ENCODE measurements at regions not wholly inside any gene's neighbourhood (a gene's known extent, or its start where the extent isn't known, plus 50 kb on each side); places are given as distances from the start of the nearest gene placed in this dataset.
"Not testable (repeated sequence)": the region's sequence is repeated elsewhere in the genome, so short reads cannot be mapped to it uniquely, and the experiment has no call there.

- intact Hi-C loops (cut with micrococcal nuclease), result no loop called here
These were observed 80.4 kb downstream of the PMAIP1 start for GRCh38 chr18:59980188-59980637.

DNA sequence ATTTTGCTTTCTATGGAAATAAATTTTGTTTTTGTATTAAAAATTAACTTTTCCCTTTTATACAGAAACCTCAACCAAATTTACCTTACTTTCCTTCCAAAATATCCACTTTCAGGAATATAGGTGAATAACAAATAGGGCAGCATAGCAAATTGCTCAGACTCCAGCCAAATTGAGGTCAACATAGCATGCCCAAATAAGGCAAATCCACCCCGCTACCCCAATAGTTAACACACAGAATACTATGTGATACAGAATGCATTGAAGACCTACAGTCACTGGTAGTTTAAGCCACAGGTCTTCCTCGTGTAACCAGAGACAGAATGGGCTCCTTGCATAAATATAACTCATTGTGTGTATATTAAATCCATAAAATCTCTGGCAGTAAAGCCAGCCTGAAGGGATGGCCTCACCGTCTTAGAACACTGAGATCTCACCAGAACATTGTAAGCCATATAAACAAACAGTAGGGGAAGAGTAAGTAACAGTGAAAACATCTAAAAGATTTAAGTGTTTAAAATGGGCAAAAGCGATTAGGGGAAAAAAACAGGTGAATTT lies 72.2 kb downstream of the PMAIP1 start:
- intact Hi-C loops (cut with micrococcal nuclease), result no loop called here

DNA sequence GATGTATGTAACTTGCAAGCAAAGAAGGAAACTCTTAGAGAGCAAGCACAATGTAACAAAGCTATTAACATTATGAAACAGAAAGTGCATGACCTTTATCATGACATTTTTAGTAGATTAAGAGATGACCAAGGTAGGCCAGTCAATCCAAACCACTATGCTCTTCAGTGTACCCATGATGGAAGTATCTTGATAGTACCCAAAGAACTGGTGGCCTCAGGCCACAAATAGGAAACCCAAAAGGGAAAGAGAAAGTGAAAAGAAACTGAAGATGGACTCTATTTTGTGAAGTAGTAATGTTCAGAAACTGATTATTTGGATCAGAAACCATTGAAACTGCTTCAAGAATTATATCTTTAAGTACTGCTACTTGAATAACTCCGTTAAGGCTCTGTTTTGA lies 71.3 kb downstream of the PMAIP1 start:
- intact Hi-C loops (cut with micrococcal nuclease), result not testable (repeated sequence)

- intact Hi-C loops (cut with micrococcal nuclease), result loop anchor here (5.0 kb wide), 1 partner anchor 132 kb away; no protein-coding TSS in a partner anchor
These were observed 69.8 kb downstream of the PMAIP1 start for GRCh38 chr18:59969477-59970028.

- intact Hi-C loops (cut with micrococcal nuclease), result loop anchor here (5.0 kb wide), 1 partner anchor 131 kb away; no protein-coding TSS in a partner anchor
These were observed 68.8 kb downstream of the PMAIP1 start for GRCh38 chr18:59968583-59968982.

DNA sequence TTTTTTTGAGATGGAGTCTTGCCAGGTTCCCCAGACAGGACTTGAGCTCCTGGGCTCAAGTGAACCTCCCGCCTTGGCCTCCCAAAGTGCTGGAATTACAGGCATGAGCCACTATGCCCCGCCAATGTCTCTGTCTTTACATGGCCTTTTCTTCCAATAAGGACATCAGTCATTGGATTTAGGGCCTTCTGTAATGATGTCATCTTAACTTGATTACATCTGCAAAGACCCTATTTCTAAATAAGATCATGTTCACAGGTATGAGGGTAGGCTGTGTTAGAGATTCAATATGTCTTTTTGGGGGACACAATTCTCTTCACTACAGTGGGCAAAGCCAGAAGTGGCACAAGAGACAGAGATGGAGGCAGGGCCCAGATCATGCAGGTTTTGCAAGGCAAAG lies 68.1 kb downstream of the PMAIP1 start:
- intact Hi-C loops (cut with micrococcal nuclease), result loop anchor here (5.0 kb wide), 1 partner anchor 131 kb away; no protein-coding TSS in a partner anchor

DNA sequence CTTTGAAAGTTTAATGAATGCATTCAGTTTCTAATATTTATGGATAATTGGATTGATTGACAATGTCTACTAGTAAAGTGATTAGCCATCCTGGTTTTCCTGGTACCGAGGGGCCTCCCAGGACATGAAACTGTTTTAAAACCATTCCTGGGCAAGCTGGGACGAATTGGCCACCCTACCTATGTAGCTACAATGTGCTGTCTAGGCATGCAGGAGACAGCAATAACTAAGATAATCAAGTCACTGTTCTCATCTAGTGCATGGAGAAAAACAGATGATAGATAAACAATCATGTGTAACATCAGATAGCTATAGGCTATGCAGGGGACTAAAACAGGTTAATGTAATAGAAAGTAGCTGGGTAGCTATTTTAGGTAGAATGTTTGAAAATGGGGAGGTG lies 67.1 kb downstream of the PMAIP1 start:
- intact Hi-C loops (cut with micrococcal nuclease), result loop anchor here (5.0 kb wide), 1 partner anchor 130 kb away; no protein-coding TSS in a partner anchor

DNA sequence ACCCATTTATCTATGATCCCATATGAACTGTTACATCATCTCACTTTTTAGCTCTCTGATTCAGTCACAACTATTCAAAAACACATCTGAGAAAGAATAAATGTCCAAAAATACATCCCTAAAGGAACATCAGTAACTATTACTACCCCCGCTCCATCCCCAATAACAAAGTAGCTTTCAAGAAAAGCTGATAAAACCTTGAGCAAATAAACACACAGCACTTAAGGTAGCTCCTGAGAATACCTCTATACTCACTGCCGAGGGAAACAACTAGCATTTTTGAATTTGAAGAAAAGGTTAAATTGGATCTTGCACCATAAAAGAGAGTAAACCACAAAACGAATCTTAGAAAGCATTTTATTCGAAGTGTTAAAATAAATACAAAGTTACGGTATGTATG lies 63.4 kb downstream of the PMAIP1 start:
- intact Hi-C loops (cut with micrococcal nuclease), result no loop called here

GRCh38 chr18:59961070-59961469 lies 61.3 kb downstream of the PMAIP1 start:
- intact Hi-C loops (cut with micrococcal nuclease), result no loop called here

- intact Hi-C loops (cut with micrococcal nuclease), result no loop called here
These were observed 60.5 kb downstream of the PMAIP1 start for GRCh38 chr18:59960272-59960671.

DNA sequence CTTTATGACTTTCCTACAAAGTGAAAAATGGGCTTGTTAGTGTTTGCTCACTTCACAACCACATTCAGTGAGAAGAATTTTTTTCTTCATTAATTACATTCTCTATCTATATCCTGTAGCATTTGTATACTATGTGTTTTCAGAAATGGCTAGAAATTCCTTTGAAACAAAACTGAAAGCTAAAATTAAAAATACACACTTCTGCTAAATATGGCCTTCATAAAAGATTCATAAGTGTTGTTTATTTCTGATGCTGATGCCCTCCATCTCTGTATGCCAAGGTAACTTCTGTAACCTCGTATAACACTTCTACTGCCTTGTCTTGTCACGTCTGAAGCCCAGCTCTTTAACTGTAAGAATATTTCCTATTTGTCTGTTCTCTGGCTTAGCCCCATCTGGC lies 59.8 kb downstream of the PMAIP1 start:
- intact Hi-C loops (cut with micrococcal nuclease), result no loop called here

- intact Hi-C loops (cut with micrococcal nuclease), result no loop called here
These were observed 59.3 kb downstream of the PMAIP1 start for GRCh38 chr18:59959073-59959472.

- intact Hi-C loops (cut with micrococcal nuclease), result no loop called here
These were observed 58.2 kb downstream of the PMAIP1 start for GRCh38 chr18:59957957-59958356.

DNA sequence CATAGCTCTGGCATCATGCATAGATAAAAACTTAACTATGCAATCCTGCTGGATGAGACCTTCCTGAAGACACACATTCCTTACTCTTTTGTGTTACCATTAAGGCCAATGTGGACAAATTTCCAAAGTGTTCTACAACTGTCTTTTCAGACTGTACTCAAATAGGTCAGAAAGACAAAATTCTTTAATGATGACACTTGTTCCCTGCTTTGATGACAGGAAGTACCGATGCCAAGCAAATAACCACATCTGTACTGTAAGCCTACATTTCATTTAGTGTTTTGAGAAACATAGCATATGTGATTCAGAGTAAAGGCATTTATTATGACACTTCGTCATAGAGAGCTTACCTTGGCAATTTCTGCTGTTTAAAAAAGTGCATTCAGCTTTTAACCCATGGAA lies 55.0 kb downstream of the PMAIP1 start:
- intact Hi-C loops (cut with micrococcal nuclease), result loop anchor here (5.0 kb wide), 1 partner anchor 47 kb away; no protein-coding TSS in a partner anchor

DNA sequence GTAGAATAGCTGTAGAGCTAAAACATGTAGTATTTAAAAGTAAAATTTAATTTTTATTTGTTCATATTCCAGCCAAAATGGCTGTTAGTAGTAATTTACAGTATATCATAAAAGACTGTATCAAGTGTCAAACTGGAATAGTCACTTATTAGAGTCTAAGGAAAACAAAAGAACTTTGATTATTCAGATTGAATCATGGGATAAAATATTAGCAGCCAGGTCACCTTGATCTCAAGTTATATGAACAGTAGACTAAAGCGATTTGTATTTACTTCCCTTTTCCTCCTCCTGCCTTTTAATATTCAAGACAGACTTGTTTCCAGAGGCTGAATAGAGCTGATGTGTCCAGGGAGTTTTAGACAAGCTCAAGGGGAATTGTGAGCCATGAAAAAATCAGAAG lies 54.4 kb downstream of the PMAIP1 start:
- intact Hi-C loops (cut with micrococcal nuclease), result loop anchor here (5.0 kb wide), 1 partner anchor 47 kb away; no protein-coding TSS in a partner anchor
